HS-27A (cell line): ENCODE measurements at regions not wholly inside any gene's neighbourhood (a gene's known extent, or its start where the extent isn't known, plus 50 kb on each side); places are given as distances from the start of the nearest gene placed in this dataset.

Source experiments
- DNase-seq: peaks from one replicate; pipeline ENCODE4 v3.0.0-alpha.2; 2012; ENCODE audit warnings: low read depth, missing footprints

DNA sequence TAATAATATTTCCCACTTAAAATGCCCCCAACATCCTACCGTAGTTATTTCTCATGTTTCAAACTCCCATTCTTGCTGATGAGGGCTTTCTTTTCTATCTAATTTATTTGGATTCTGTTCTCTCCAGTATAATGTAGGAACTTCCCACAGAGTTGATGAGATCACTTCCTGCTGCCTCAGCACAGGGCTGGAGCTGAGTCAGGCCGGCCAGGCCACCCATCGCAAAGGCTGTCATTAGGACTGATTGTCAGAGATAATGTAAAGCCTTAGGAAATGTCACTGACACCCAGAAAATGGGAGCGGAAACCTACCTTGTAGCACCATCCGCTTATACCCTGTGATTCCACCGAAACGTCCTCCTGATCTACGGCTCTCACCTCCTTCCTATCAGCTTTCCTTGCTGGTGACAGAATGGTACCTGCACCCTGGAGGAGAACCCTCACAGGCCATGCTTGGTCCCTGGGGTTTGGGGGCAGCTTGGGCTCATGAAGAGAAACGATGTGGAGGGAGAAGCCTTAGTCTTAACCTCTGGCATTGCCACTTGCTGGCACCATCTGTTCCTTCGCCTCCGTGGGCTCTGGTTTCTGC, 672.8 kb upstream of the ID2 start:
- DNase-seq: no peak

DNA sequence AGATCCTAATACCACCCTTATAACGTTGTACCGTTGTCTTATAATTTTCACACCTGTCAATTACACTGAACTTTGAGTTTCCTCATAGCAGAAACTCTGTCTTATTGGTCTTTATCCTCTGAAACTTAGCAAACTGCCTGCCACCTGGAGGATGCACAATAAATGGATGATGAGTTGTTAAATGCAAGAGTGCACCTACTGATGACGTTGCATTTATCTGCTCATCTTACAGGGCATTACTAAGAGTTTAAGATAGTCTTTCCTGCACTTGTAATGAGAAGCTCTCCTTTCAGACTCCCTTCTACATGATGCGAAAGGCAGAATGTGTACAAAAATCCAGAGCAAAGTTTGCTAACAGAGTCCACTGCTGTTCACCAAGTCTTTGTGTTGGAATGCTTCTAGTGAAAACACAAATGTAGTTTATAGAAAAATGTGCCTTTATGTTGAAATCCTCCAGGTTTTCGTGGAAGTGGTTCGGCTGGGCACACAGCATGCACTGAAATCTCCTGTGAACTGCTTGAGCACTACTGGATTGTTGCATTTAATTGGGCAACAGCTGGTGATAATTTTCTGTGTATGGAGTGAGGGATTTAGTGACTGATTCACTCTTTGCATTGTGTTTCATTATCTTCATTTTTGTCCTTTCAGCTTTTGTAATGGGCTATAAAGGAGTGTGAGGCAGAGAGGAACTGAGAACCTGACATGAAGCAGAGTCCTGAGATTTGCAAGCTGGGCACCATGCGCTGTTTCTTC, 665.8 kb upstream of the ID2 start:
- no peak for DNase-seq

DNA sequence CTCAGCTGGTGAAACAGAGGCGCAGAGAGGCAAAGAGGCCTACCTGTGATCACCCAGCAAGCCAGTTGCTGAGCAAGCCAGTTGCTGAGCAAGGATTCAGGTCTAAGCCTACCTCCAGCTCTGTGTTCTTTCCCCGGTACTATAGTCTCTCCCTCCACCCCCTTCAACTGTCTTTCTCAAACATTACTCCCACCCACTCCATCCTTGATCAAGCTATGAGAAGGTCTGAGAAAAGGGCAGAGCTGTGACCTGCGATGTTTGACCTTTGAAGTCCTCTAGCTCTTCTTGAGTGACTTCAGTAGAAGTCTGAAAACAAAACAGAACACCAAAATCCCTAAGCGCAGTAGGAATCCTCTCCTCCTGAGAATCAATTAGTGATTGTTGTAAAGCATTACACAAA, 665.2 kb upstream of the ID2 start:
- no peak for DNase-seq

DNA sequence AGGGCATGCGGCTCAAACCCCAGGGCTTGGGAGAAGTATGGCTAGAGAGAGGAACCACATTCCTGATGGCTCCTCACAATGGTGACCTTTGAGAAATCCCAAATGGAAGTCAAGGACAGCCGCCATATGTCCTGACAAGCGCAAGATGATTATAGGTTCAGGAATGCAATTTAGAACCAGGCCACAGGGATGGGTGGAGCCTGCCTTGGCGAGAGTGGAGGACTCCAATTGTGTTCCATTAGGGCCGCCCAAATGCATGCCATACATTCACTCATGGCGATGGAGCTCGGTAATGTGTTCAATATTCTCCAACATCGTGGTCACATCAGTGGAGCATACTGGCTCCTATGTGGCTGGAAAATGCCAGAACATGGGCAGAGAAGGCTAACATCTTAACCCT, 662.9 kb upstream of the ID2 start:
- DNase-seq: peak; percentile 4

DNA sequence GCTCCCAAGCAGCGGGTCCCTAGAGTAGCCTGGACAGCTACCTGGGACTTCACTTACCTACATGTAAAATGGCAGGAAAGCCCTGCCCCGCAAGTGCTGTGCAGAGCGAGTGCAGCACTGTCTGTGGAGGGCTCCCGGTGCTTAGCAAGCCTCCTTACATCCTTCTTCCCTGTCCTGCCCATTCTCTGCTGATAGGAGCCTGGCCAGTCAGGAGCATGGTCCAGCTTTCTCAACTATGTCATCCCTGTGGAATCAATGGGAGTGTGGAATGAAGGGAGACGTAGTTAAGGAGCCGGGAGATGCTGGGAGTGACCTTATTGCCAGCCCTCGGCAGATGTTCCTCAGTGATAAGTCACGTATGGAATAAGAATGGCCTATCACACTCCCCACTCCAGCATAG, 661.9 kb upstream of the ID2 start:
- no peak for DNase-seq

DNA sequence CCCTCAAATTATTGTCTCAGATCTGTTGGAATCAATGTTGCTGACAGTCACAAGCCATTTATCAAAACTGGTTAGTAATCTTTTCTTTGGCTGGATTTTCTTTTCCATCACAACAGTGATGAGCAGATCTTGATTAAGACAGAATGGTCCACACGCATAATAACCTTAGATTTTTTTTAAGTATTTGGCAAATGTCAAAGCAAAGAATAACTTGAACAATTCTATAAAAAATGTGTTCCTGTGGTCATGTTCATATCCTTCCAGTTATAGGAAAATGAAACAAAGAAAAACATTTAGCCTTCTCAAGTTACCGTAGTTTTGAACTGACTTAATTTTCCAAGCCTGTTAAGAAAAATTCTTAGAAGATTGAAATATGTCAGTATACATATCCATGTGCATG, 659.9 kb upstream of the ID2 start:
- no peak for DNase-seq

DNA sequence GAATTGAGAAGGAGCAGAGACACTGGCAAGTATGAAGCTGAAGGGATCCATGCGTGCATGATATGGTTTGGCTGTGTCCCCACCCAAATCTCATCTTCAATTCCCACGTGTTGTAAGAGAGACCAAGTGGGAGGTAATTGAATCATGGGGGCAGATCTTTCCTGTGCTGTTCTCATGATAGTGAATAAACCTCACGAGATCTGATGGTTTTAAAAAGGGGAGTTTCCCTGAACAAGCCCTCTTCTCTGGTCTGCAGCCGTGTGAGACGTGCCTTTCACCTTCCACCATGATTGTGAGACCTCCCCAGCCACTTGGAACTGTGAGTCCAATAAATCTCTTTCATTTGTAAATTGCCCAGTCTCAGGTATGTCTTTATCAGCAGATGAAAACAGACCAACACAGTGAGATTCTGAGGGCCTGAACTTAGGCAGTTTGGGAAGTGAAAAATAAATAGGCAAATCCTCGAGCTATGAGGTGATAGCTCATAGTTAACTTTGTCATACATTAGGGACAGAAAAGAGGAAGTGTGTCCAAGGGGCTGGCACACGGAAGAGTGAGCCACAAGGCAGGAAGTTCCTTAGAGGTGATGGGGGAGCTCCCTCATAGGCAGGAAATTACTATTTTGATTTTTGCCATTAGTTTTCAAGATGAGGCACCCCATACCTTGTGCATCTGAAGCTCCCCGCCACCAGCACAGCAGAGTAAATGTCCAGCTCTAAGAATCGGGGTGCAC, 658.8 kb upstream of the ID2 start:
- DNase-seq: no peak

DNA sequence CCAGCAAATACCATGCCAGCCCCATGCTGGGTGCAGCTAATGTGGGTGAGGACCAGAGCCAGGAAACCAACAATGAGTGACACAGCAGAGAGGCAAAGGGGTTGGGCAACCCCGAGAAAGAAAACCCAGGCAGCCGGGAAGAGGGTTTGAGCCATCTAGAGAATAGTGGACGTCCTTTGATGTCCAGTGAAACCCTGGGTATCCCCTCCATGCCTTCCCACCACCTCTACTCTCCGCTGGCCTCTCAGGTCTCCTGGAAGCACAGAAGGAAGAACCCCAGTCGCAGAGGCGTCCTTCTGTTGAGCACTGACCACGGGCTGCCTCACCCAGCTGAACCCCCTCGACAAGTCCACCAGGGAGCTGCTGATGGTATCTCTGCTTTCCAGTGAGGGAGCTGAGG, 657.4 kb upstream of the ID2 start:
- no peak for DNase-seq

DNA sequence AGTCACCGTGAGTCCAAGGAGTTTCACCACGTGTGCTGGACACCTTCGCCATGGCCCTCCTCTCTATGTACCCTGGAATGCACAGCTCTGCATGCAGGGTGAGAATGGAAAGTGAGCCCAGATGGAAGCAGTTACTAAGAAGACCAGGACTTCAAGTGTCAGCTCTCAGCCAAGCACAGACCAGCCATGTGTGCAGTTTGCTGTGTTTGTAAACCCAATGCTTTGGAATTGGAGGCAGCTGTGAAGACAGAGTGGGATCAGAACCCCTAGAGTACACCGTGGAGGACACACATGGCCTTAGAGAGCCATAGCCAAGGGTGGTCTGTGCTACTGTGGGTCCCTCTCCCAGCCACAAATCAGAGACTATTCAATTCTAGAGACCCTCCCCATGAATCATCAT, 655.5 kb upstream of the ID2 start:
- DNase-seq: no peak

DNA sequence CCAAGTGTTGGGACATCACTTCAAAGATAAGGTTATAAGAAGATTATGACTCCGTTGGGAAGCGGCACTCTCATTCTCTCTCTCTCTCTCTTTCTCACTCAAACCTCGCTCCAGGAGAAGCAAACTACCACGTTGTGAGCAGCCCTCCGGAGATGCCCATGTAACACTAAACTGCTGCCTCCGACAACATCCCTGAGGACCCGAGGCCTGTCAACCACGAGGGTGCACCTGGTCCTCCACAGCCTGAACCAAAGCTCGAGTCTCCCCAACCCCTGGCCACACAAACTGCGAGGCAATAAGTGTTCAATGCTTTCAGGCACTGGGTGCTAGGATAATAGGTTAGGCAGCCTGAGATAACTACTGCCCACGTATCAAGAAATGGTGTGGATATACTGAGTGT, 654.5 kb upstream of the ID2 start:
- DNase-seq: no peak

DNA sequence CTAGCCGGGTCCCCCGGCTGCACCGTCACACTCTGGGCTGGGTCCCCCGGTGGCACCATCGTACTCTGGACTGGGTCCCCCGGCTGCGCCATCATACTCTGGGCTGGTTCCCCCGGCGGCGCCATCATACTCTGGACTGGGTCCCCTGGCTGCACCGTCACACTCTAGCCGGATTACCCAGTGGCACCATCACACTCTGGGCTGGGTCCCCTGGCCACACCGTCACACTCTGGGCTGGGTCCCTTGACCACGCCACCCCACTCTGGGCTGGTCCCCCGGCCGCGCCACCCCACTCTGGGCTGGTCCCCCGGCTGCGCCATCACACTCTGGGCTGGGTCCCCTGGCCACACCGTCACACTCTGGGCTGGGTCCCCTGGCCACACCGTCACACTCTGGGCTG, 653.8 kb upstream of the ID2 start:
- no peak for DNase-seq

DNA sequence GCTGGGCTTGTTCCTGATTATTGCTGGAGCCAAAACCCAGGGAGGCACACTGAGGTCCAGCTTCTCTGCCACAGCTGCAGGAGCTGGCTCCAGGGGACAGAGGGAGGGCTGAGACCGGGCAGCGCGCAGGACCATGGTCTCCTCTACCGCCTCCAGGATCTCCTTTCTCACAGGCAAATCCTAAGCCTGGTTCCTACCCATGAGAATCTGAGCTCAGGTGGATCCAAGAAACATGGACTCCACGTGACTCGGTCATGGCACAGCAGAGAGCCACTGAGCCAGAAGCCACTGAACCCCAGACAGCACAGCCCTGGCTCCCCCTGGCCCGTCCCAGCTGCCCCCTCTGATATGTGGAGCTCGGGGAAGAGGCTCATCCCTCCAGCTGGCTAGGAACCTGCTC, 653.4 kb upstream of the ID2 start:
- DNase-seq: no peak

DNA sequence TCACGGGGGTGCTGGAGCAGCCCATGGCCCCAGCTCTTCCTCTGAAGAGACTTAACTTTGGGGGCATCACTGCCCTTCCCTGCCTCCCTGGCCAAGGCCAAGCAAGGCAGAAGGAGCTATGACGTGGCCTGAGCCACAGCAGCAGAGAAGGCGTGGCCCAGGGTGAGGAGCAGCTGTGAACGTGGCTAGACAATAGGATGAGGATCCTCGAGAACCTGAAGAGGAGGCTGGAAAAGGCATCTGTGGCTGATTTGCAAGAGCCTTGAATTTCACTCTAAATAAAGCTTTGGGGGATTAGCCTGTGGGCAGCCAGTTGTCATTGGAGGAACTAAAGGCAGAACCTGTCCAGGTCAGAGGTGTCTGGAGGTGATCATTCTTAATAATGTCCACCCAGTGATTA, 652.9 kb upstream of the ID2 start:
- DNase-seq: no peak

DNA sequence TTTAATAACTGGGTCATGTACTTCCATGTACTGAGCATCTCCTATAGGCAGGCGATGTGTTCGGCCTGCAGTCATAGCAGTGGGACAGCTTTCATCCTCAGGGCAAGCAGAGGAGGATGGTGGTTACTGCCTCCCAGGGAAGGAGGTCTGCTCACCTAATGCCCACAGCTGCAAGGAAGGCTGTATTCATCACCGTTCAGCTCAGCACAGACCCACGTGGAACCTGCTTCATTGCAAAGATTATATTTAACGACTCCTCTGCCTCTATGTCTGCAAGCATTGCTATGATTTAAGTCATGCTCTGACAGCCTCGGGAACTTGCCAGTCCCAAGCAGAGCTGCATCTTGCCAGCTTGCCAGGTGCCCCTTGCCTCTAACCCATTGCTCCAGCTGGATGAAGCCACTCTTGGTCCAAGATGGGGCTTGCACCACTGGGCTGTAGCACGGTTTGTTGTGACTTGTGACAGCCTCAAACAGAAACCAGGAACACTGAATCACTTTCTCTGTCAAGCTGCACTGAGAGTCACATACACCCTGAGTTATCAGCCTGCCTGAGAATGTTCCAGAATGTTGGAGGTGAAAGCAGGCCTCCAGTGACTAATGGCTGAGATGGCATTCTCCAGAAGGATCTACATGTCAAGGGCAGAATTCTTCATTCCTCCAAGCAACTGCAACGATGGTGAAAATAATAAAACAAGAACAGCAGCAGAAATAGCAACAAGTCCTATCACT, 651.1 kb upstream of the ID2 start:
- no peak for DNase-seq

DNA sequence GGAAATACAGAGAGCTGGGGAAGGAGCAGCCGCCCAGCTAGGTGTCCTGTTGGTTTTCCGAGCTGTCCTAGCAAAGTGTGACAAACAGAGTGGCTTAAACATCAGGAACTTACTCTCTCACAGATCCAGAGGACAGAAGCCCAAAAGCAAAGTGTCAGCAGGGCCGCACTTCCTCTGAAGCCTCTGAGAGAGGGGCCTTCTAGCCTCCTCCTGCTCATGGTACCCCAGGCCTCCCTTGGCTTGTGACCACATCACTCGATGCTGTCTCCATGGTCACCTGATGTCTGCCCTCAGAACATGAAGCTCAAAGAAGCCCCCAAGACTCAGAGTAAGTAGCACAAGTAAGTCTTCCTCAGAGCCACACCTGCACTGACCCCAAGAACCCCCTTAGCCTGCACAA, 650.5 kb upstream of the ID2 start:
- no peak for DNase-seq

DNA sequence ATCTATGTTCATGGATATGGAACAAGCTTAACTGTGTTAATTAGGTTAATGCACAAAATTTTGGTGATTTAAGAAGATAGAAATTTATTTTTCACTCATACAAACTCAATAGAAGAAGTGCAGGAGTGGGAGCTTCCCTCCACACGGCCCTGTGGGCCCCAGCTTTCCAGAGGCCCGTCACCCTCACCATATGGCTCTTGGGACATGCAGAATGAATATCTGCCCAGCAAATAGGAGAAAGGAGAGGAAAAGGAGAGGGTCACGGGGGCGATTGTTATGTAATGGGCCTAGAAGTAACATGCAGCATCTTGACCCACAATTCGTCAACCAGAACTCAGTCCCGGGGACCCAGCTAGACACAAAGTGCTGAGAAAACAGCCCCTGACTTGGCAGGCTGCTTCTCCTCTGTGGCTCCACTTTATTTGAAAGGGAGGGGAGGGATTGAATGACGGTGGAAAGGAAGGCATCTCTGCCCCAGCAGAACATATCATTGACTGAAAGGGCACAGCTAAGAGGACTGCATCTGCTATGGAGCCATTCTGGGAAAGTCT, 648.2 kb upstream of the ID2 start:
- DNase-seq: no peak

DNA sequence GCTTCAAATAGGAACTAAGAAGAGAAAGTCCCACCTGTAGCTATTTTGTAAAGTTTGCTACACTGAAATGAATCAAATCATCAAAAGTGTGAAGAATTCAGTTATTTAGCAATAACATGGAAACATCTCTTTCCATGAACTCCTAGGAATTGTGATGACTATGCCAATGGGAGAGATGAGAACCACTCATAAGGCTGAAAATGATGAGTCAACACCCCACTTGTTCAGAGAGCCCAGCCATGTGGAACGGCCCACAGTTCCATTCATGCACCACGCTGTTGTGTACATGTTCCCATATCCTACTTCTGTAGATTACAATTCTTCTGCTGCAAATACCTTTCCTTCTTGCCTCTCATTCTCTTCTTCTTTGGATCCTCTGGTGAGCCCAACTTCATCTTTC, 645.5 kb upstream of the ID2 start:
- no peak for DNase-seq

DNA sequence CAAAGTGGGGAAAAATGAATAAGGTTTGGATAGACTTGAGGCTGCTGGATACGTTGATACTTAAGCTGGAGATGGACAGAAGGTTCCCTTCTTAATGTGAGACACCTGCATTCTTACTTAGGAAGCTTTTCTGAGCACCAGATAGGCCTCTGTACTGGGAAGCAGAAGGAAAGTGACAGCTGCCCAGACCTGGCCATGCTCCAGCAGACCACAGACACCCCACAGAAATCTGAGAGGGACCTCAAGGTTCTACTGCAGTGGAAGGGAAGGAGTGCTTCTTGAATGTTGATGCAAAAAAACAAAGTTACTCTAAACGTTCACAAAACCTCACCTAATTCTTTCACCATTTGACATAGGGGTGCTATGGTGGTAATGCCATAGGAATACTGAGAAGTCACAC, 642.1 kb upstream of the ID2 start:
- no peak for DNase-seq

DNA sequence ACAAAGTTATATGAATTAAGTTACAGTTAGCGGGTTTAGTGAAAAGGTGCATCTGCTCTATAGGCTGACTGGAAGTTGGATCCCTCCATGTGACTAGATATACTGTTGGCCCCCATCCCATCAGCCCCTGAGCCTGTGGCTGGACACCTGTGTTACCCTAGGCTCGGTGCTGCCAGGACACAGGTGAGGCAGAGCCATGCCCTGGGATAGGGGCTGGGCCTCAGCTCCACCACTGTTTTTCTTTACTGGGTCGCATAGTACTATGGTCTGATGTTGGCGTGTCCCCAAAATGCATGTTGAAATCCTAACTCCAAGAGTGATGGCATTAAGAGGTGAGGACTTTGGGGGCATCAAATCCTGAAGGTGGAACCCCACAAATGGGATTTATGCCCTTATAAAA, 638.6 kb upstream of the ID2 start:
- no peak for DNase-seq

DNA sequence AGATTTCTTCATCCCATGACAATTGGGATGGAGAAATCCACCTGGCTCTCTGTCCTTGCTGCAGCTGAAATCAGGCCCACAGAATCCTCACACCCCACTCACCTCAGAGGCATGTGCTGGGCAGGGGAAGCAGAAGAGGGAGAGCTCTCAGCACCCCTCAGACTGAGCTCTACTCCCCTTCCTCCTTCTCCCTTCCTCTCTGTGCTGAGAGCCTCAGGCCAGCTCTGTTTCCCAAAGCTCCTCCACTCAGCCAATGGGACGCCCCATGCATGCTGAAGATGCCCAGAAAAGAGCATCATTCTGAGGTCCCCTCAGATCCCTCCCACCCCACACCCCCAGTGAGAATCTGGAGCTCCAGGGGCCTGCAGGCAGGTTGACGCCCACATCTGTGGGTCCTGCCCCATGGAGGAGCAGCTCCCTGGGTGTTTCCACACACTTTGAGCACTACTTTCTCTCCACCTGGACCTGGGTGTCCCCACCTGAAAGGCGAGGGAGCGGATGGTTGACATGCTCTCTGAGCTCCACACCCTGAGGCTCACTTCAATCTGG, 637.7 kb upstream of the ID2 start:
- DNase-seq: no peak

DNA sequence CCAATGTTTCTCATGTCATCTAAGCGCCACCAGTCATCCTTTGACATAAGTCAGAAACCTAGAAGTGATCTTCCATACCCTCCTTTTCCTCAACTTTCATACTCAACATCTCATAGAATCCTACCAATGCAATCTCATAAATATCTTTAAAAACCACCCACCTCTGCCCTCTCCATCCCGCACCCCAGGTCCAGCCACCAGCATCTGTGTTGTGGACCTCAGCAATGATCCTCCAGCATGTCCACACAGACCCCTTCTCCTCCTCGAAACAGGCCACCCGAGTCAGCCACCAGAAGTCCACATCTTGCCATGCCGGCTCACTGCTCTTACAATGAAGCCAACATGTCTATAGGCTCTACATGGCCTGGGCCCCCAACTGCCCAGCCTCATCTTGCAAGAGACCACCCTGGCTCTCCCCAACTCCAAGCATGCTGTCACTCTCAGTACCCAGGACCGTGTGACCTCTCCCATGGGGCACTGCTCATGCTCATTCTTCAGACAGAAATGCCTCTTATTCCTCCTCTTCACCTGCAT, 636.7 kb upstream of the ID2 start:
- DNase-seq: no peak

DNA sequence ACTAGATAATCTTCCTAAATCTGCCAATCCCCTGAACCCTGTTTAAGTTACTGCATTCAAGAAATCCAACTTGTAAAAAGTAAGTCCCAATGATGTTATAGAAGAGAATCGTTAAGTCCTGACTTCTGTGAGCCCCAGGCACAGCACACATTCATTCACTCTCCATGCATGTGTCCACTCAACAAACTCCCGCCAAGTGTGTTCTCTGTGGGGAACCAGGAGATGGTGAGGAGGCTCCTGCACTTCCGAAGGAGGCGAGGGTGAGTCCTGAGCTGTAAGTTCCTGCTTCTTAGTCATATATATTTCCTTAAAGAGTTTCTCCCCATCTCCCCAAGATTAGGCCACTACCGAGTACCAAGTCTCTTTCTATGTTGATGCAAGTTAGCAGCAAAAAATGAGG, 635.0 kb upstream of the ID2 start:
- DNase-seq: no peak
